ENCODE measurements at regions not wholly inside any gene's neighbourhood (a gene's known extent, or its start where the extent isn't known, plus 50 kb on each side); places are given as distances from the start of the nearest gene placed in this dataset.

- TF ChIP-seq CTCF (IDR thresholded peaks at IDR 0.05) (no peak), TEAD4 (CRISPR knock-in tag; IDR thresholded peaks at IDR 0.05) (no peak), ELF4 (CRISPR knock-in tag; IDR thresholded peaks at IDR 0.05; ENCODE audit: low read depth) (no peak), E2F4 (CRISPR knock-in tag; IDR thresholded peaks at IDR 0.05; ENCODE audit: borderline replicate concordance, low read depth) (no peak), FOXJ3 (CRISPR knock-in tag; IDR thresholded peaks at IDR 0.05; ENCODE audit: borderline replicate concordance) (no peak), ZNF121 (CRISPR knock-in tag; IDR thresholded peaks at IDR 0.05) (no peak), SOX15 (CRISPR knock-in tag; IDR thresholded peaks at IDR 0.05) (no peak), OVOL2 (CRISPR knock-in tag; IDR thresholded peaks at IDR 0.05; ENCODE audit: borderline replicate concordance) (no peak), PRDM15 (CRISPR knock-in tag; IDR thresholded peaks at IDR 0.05) (no peak), JUN (CRISPR knock-in tag; IDR thresholded peaks at IDR 0.05) (no peak), AR (CRISPR knock-in tag; IDR thresholded peaks at IDR 0.05) (no peak), ZNF232 (CRISPR knock-in tag; IDR thresholded peaks at IDR 0.05) (no peak), E2F5 (CRISPR knock-in tag; IDR thresholded peaks at IDR 0.05) (no peak), NFATC4 (CRISPR knock-in tag; IDR thresholded peaks at IDR 0.05) (no peak)
Observed at GRCh38 chr19:33910922-33911321, 114.3 kb downstream of the KCTD15 start.
